ENCODE measurements at regions not wholly inside any gene's neighbourhood (a gene's known extent, or its start where the extent isn't known, plus 50 kb on each side); places are given as distances from the start of the nearest gene placed in this dataset.

DNA sequence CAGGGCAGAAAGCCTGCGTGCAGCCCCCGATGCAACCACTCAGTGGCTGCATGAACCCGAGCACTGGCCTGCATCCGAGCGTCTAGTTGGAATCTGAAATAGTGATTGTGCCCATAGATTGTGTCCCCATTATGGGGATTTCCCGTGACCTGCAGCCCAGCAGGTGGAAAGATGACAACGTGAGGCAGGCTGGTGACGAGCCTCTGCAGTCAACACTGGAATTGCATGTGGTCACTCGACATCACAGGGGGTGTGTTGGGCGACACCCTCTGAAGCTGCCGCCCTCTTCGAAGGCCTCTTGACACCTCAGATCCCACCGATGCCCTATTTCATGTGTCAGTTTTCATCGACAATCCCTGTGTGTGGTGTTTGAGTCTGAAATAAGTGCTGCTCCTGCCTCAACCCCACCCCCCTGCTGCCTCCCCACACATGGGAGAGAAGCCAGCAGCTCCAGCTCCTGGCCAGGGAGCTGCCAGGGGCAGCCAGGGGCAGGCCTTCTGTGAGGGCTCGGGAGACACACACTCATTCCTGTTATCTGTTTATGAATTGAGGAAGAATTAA is 172.0 kb upstream of the B3GAT1 start:
- no peak for DNase-seq

GRCh38 chr11:134583397-134583990 is 171.5 kb upstream of the B3GAT1 start:
- no peak for DNase-seq

- no peak for DNase-seq
Observed at GRCh38 chr11:134582770-134583095, 170.7 kb upstream of the B3GAT1 start.

DNA sequence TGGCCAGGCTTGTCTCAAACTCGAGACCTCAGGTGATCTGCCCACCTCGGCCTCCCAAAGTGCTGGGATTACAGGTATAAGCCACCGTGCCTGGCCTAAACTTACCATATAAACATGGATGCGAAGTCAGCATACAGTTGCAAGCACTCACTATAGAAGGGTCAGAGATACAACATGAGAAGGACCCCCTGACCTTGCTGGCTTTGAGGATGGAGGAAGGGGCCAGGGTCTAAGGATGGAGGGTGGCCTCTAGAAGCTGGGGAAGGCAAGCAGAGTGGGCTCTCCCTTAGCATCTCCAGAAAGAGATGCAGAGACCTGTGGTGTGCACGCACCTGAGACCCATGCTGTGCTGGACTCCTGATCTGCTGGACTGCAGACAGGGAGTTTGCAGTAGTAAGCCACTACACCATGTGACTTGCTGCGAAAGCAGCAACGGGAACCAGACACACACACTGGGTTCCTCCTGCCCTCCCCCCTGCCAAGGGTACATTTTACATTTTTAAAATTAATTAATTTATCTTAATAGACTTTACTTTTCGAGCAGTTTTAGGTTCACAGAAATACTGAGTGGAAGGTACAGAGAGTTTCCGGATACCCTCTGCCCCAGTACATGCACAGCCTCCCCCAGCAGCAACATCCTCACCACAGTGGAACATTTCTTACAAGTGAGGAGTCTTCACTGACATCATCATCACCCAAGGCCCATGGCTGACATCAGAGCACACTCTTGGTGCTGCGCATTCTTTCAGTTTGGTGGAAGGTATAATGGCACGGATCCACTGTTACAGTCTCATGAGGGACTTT is 170.1 kb upstream of the B3GAT1 start:
- DNase-seq, result no peak

- DNase-seq, result no peak
Observed at GRCh38 chr11:134581121-134581626, 169.1 kb upstream of the B3GAT1 start.

GRCh38 chr11:134580610-134580975 is 168.6 kb upstream of the B3GAT1 start:
- no peak for DNase-seq

DNA sequence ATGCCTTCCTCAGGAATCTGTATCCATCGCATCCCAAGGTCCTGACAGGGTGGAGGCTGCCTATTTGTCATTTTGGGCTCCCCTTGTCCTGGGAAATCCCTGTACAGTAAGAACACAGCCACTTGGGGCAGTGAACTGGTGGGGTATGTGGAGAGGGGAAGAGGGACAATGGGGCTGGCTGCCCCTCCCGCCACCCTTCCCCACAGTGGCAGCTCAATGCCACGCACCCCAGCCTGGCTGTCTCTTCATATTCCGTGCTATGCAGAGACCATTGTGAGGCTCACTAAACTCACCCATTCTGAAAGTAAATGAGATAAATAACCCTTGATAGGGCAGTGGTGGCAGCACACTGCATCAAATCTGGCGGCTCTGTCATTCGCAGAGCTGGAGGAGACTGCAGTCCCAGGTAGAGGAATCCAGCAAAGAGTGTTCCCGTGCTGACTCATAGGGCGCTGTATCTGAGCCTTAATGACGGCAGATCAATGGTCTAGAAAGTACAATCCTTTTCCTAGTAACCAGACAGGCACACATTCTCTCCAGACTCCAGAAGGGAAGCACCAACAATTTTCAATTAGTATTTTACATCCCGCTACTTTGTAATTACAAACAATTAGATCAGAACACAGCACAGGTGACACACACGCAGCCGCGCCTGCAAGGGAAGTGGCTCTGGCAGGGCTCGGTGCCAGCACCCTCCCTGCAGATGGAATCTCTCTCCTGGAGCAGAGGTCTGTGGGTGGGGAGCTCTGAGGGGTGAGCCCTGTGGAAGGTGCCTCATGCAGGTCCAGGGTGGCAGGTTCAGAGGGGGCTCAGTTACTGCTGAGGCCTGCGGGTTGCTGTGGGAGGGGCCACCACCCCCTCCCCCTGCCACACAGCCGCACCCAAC is 167.9 kb upstream of the B3GAT1 start:
- no peak for DNase-seq

GRCh38 chr11:134578807-134579723 is 167.0 kb upstream of the B3GAT1 start:
- no peak for DNase-seq

DNA sequence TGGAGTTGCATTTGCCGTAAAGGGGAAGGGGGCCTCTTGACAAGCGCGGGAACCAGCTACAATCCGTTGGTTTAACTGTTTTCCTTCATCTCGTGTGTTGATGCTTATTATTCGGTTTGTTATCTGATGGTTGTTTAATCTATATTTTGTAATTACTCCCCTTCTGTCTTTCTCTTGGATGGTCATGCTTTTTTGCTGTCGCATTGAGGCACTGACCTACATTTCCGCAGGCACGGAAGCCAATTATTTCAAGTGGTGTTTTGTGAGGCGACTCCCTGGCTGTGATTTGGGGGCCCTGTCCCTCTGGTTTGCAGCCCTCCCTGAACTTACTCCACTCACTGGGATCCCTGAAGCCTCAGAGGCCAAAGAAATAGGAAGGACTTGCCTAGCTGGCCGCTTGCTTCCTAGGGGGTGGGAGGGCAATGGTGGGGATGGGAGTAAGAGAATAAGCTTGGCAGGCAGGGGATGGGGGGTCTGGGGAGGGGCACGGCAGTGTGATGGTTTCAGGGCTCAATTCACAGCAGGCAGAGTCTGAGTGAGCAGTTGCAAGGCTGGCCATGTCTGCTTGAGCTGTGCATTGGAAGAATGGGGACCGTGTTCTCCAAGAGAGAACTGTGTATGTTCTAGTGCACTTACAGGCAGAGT is 165.8 kb upstream of the B3GAT1 start:
- DNase-seq, result no peak

DNA sequence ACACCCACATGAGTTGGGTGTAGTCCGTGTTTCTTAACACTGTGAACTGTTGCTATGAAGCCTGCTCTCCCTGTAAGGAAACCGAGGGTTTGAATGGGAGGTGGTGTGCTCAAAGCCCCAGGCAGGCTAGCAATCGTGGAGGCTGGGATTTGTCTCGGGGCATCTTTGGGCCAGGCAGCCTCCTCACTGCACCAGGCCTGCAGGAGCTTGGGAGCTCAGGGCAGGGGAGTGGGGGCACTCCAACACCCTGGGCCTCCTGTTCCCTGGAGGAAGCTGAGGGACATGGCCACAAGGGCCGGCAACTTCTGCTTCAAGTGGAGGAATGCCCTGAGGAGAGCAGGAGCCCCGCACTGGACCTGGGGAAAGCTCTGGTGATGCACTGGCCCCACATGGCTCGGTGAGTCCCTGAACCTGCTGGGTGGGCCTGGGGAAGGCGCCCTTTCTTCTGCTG is 164.7 kb upstream of the B3GAT1 start:
- DNase-seq, result no peak

GRCh38 chr11:134576286-134576685 is 164.2 kb upstream of the B3GAT1 start:
- DNase-seq, result no peak

GRCh38 chr11:134575504-134576230 is 163.6 kb upstream of the B3GAT1 start:
- DNase-seq, result no peak

DNA sequence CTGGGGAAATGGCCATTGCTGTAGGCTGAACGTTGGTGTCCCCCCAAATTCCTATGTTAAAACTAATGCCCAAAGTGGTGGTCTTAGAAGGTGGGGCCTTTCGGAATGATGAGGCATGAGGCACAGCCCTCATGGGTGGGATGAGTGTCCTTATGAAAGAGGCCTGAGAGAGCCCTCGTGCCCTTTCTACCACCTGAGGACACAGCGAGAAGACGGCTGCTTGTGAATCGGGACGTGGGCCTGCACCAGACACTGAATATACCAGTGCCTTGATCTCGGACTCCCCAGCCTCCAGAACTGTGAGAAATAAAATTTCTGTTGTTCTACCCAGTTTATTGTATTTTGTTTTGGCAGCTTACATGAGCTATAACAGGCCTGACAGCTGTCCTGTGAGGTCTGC is 162.9 kb upstream of the B3GAT1 start:
- no peak for DNase-seq

DNA sequence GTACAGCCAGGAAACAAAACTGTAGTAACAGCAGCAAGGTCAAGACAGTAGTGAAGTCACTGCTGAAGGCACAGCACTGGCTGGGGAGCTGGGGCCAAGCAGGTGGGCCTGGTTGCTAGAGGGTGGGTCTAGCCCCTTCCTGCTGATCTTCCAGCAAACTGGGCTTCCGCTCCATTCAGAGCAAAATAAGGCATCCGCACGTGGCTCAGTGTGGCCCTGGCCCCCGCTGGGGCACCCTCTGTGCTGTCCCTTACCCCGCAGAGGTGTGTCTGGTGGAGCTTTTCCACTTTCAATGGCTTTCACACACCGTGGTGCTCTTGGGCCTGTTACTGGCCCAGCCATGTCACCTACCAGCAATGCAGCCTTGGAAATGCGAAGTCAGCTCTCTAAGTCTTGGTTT is 162.4 kb upstream of the B3GAT1 start:
- DNase-seq, result no peak

DNA sequence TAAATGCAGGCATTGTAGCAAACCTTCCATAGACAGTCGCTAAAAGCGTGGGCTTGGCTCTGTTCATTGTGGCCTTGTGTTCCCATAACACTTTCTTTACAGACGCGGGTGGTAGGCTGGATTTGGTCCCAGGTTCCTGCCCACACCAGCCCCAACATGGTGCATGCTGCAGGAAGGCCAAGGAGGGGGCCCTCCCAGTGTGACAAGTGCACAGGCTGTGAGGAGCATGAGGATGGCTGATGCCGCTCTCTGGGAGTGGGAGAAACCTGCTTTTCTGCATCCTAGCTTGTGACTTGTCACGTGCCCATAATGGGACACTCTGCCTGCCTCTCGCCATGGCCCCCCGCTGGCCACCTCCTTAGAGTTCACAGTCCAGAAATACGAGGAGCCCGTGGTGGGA is 161.8 kb upstream of the B3GAT1 start:
- no peak for DNase-seq

DNA sequence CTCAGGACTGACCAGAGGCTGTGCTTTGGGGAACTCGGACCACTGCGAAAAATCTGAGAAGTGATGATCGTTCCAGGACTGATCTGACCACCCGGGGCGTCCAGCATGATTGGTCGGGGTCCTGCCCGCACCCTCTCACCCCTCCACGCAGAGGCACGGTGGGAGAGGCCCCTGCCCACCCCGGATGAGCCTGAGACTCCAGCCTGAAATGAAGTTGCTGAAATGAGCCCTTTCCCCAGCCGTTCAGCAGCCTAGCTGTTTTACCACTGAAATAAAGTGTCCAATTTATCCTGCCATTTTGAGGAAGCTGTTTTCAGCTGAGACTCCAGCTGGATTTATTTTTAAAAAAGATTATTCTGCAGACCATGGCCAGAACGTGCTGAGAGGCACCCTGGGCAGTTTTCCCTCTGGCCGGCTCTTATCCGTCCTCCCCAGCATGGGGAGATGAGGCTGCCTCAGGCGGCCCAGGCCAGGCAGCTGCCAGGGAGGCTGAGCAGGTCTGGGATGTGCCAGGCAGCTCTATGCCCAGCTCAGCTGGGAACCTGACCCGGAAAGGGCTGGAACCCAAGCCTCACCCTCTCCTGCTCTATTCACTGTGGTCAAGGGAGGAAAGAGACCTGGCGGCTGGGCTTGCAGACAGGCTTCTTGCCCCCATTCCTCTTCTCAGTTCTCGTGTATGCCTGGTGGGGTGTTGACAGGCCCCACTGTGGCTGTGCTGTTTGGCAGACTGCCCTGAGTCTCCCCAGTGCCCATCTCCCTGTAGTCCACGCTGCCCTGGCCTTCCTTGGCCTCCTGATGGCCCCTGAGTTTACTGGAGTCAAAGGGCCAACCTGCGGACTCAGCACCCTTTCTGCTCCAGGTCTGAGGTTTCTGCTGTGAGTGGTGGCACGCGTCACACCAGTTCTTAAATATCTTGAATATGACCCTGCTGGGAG is 161.0 kb upstream of the B3GAT1 start:
- DNase-seq, result no peak

- DNase-seq, result no peak
Observed at GRCh38 chr11:134571301-134571700, 159.3 kb upstream of the B3GAT1 start.

DNA sequence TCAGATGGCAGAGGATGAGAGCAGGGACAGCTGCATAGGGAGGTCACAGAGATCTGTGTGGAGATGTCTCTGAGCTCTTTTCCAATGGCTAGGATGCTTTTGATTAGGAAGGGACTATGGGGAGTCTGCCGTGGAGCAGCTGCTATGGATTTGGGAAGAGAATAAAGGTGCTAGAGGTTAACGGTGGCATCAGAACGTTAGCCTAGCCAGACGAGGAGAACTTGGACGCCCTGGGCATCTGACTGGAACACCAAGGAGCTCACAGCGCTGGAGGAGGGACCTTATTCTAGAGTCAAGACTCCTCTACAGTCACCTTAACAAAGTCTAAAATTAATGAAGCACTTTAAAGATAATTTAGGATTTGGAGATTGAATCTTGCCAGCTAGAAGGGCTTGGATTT is 157.2 kb upstream of the B3GAT1 start:
- DNase-seq, result no peak

- DNase-seq, result no peak
Observed at GRCh38 chr11:134566311-134566710, 154.3 kb upstream of the B3GAT1 start.
